NCI-H2171 treated with DMSO at 0.1 percent for 48 hours (cell line): ENCODE measurements at regions not wholly inside any gene's neighbourhood (a gene's known extent, or its start where the extent isn't known, plus 50 kb on each side); places are given as distances from the start of the nearest gene placed in this dataset.
"Not testable (repeated sequence)": the region's sequence is repeated elsewhere in the genome, so short reads cannot be mapped to it uniquely, and the experiment has no call there.

ENCODE experiments used
- DNase-seq: peaks from one replicate; lab custom pipeline; 2025; lab: John Stamatoyannopoulos, UW

DNA sequence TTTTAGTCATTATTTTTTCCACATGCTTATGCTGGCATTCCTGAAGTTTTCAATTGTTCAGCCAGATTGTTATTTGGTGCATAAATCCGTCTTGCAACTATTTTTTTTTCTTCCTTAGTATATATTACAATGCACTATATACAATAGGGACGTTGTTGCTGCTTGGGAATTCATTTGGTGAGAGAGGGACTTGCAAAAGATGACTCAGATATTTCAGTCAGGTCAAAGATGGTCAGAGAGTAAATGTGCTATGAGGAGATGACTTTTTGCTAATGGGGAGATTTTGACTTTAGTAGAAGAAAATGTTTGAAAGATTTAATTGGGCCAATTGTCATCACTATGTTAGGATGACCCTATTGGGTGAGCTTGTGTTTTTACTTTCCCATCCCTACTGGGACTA lies 348.4 kb upstream of the MTPN start:
- no peak for DNase-seq

DNA sequence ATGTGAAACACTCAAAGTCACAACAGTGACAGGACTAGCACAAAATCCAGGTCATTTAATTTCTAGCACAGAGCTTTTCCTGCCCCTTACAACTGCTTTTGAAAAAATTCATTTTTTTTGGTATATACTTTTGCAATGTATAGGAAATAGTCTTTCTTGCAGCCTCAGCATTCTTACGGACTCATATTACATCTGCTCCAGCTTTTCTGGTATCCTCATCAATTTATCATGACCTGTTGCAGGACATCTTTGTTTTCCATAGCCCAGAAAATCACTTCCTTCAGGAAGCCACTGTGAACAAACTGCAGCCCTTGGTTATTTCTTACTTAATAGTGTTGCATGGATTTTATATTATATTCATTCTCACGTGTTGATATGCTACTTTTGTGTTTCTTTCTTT lies 347.9 kb upstream of the MTPN start:
- no peak for DNase-seq

DNA sequence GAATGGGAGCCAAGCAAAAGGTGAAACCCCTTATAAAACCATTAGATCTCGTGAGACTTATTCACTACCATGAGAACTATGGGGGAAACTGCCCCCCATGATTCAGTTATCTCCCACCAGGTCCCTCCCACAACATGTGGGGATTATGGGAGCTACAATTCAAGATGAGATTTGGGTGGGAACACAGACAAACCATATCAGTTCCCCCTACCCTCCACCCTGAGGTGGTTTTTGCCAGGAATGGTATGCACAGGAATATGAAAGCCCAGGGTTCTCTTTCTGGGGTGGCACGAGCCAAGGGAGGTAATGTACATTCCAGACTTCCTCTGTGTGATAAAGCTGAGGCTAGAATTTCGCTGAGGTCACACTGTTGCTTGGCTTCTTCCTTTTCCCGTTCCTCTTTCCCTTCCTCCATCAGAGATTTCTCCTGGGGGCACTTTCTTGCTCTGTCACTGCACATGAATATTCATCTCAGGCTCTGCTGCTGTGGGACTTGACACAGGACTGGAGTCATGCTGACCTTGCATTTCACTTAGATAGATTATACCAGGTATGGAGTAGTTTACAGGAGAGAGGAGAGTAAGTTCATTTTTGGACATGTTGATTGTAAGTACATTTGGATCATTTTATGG lies 347.0 kb upstream of the MTPN start:
- DNase-seq = no peak

DNA sequence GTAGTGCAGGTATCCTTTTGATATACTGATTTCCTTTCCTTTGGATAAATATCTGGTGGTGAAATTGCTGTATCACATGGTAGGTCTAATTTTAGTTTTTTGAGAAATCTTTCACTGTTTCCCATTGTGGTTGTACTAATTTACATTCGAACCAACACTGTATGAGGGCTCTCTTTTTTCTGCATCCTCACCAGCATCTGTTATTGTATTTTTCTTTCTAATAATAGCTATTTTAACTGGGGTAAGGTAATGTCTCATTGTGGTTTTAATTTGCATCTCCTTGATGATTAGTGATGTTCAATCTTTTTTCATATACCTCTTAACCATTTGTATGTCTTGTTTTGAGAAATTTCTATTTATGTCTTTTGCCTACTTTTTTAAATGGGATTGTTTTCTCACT lies 335.4 kb upstream of the MTPN start:
- DNase-seq = no peak

DNA sequence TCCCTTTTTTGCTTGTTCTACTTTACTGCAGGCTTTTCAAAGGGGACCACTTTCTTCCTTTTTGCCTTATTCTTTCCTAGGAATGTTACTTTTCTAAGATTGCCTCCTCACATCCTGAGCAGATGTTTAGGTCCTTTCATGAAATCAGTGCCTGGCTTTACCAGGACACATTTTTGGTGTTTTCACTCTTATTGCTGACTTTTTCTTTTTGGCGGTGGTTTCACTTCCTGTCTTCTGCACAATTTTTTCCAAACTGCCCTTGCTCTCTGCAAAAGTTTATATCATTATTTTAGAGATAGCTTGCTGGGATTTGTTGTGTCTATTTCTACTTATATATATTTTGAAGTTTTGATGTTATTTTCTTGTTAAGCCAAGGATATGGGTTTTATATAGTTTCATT lies 332.2 kb upstream of the MTPN start:
- DNase-seq = no peak

DNA sequence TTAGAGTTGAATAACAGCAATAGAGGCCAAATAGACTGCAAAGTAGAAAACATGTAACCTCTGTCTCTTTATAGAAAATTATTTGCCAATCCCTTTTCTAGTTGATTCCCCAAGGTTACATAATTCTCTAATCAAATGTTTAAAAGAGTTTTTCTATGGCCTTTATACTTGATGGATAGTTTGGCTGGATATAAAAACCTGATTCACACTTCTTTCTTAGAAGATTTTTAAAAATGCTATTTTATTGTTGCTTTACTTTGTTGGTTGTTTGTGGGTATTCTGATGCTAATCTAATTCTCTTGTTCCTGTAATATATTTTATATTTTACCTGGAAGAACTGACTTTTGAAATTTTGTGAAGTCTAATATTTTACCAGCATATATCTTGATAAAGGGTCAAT lies 331.1 kb upstream of the MTPN start:
- no peak for DNase-seq

DNA sequence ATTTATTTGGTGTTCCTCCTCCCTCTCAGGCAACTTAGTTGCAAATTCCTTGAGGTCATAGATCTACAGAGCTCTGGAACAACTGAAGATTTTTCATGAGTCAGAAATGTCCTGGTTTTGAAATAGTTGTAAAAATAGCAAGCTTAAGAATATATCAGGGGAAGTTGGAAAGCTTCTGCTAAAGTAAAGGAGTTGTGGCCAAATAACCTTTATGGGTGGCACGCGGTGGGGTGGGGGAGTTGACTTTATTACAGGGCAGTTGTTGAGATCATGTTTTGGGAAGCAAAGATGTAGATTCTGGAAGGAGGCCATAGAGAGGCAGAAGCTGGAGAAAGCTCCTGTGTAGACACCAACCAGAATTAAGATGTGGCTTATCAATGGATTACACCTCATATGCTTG lies 326.0 kb upstream of the MTPN start:
- DNase-seq = no peak

DNA sequence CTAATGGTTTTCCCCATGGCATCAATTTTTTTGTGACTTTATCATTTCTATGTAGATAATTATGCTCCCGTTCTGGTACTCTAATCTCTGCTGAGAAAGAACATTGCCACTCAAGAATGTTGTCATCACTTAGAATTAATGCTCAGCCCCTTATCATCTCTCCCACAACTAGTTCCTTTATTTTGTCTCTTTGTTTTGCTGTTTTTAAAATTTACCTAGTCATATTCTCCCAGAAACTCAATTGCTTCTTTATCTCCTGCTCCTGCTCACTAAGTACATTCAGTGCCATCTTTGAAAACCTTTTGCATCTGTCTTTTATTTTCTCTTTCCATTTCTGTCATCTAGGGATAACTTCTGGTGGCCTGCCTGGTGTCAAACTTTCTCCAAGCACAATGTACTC lies 324.9 kb upstream of the MTPN start:
- no peak for DNase-seq

DNA sequence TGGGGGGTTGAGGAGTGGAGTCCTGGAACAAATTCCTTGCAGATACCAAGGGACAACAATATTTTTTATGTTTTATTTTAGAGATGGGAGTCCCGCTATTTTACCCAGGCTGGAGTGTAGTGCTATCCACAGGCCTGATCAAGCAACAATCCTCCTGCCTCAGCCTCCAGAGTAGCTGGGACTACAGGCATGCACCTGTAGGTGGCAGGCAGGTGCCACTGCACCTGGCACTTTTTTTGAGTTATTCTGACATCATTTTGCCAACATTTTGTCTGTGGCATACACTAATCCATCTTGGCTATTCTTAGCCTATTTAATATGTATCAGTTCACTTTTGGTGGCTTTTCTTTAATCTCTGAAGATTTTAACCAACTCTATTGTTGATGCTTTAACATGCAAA lies 317.8 kb upstream of the MTPN start:
- DNase-seq = no peak

DNA sequence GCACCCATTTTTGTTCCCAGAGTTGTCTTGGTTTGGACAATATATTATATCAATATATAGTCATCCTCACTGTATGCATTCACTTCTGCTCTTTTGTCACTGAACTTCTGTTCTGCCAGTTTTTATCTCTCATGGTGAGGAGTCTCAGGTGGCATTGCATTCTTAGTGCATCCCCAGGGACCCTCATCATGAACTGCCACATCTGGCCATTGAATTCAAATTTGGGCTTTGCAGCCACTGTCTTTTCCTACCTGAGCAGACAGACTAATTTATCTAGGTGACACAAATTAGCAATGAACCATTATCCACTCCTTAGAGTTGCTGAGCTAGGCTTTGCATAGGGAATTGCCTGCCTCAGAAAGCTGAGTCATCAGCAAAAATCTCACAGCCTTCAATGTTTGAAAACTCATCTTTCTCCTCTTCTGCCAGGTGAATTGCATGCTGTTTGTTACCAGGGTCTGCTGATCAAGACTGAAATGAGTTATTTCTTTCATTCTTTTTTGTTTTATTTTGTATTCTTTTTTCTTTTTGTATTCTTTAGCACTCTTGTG lies 316.8 kb upstream of the MTPN start:
- DNase-seq = no peak

DNA sequence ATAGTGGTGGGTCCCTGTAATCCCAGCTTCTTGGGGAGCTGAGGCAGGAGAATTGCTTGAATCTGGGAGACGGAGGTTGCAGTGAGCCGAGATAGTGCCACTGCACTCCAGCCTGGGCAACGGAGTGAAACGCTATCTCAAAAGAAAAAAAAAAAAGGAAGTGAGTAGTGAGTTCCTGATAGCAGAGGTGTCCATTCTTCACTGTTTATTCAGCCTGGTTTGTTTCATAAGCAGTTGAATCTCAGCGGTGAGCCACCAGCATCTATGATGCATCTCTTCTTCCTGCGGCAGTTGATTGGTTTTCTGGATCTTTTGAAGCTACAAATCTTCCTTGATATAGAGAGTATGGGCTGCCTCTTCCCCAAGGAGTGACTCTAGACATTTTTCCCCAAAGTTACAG lies 316.1 kb upstream of the MTPN start:
- DNase-seq = no peak

DNA sequence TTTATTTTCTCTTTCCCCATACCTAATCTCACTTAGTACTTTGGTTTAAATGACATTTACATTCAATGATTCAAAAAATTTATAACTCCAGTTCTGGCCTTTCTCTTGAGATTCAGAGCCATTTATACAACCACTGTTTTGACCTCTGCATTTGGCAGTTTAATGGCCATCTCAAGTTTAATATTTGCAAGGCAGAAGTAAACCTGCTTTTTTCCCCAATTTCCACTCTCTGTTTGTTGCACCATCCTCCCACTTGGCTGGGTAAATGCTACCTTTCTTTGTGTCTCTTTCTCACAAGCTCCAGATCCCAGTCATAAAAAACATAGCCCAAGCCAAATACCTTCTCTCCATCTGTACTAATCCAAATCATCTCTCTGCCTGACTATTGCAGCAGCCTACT lies 315.2 kb upstream of the MTPN start:
- DNase-seq = no peak

DNA sequence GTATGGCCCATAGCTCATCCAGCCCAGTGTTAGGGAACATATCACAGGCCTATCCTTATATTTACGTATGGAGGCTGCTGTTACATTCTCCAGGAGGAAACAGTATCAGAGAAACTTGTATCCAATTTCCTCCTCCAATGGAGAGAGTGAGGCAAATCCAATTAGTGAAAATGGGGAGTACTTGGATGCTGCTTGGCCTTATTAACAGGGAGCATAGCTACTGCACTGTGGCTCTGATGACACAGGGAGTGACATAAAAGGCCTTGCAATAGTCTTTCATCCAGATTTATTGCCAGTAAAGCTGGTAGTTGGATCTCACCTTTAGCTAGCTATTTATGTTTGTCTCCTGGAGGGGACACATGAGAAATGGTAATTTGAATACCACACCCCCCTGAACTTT lies 313.2 kb upstream of the MTPN start:
- no peak for DNase-seq

DNA sequence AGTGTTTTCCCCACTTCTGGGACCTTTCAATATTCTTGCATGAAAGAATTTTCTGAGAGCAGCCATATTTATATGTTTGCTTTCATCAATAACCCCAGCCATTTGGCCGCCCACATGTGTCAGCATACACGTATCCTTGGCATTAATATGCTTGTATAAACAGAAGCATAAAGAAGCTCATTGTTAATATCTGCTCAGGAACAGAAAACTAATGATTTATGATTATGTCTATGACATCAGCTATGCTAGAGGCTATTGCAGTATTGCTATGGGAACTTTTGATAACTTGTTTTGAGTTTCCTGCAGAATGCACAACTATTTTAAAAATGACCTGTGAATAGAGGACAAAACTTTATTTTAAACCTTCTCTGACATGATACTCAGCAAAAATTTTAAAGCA lies 300.9 kb upstream of the MTPN start:
- DNase-seq = no peak

DNA sequence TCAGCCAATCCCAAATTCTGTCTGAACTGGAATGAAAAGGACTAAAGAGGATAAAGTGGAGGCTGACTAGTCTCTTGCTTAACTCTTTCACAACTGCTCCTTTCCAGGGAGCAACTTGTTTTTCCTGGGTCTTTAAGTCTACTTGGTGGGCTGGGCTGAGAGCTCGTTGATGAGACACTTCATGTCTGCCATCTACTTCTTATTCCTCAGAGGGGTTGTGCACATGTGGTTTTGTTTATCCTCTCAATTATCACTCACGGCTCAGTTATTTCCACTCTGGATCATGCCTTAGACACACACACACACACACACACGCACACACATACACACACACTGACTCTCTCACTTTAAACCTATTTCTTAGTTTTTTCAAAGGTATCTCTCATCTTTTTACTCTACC lies 298.6 kb upstream of the MTPN start:
- DNase-seq = no peak

DNA sequence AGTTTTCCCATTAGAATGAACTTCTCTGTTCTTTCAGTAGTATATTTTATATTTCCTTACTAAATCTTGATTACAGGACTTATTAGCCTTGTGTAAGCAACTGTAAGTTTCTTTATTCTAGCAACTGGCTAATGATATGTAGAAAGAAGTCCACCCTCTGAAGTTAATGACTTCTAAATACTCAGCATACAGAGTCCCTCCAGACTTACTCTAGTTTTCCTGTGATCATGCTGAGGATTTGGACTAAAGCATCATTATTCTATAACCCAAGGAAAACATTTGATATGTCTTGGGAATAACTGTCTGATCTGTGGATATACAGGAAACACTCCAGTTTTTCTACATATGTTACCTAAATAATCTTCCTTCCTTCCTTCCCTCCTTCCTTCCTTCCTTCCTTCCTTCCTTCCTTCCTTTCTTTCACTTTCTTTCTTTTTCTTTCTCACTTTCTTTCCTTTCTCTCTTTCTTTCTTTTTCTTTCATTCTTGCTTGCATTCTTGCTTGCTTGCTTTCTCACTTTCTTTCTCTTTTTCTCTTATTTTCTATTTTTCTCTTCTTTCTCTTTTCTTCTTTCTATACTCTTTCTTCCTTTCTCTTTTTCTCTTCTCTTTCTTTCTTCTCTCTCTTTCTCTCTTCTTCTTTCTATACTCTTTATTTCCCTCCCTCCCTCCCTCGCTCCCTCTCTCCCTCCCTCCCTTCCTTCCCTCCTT lies 297.6 kb upstream of the MTPN start:
- DNase-seq = no peak

DNA sequence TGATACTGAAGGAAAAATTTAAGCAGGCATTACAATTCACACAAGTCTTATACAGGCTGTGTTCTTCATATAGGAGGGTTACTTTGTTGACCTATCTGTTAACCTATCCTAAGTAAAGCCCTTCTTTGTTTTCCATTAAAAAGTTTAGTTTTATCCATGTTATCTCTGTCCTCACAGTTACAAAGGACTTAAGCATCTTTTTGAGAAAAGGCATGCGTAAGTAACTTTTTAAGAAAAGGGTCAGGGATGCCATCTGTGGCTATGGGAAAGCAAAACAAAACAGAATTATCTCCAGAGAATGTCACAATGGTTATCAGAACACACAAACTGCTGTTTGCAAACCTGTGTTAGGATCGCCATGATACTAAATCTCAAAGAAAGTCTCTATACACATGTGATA lies 295.8 kb upstream of the MTPN start:
- DNase-seq = no peak

DNA sequence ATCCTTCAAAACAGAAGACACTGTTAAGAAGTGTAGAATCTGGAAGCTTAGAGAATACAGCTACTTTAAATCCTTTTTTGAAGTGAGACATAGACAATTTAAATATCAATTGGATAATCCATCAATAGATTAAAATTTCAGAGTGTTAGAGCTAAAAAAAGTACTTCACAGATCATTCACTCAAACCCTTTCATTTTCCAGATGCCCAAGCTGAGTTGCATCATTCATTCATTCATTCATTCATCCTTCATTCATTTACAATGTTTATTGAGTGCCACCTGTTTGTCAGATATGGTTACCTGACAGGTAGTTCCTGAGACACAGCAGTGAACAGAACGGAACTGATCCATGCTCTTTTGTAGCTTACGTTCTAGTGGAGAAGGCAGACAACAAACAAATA lies 290.7 kb upstream of the MTPN start:
- no peak for DNase-seq

DNA sequence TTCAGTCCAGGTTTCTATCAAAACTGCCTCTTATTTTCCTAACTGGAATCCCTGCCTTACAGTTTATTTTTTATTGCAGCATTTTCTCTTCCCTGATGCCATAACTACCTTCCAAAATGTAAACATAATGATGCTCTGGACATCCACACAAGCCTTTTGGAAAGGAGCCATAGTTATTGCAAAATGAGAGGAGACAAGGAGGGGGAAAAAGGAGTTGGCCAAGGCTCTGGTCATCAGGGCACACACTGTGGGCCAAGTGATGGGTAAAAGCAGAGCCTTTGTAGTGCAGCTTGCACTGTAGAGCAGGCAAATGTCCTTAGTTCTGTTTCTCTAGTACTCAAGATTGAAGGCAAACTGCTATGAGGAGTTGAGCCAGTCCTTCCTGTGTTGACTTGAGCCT lies 289.3 kb upstream of the MTPN start:
- no peak for DNase-seq

DNA sequence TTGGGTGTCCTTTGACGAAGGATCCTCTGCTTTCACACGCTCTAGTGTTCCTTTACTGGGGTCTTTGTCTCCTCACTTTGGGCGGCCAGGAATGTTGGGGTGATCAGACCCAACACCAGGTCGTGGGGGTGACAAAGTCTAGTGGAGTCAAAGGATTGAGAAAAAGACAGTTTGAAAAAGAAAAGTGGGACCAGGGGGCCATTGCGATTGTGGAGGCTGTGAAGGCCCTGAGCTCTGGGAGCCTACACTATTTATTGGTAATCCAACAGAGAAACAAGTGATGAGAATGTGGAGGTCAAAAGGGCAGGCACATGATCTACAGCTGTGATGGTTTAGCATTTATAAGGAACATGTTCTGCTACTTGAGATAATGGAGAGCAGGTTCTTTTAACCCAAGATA lies 287.1 kb upstream of the MTPN start:
- not testable (repeated sequence) for DNase-seq

DNA sequence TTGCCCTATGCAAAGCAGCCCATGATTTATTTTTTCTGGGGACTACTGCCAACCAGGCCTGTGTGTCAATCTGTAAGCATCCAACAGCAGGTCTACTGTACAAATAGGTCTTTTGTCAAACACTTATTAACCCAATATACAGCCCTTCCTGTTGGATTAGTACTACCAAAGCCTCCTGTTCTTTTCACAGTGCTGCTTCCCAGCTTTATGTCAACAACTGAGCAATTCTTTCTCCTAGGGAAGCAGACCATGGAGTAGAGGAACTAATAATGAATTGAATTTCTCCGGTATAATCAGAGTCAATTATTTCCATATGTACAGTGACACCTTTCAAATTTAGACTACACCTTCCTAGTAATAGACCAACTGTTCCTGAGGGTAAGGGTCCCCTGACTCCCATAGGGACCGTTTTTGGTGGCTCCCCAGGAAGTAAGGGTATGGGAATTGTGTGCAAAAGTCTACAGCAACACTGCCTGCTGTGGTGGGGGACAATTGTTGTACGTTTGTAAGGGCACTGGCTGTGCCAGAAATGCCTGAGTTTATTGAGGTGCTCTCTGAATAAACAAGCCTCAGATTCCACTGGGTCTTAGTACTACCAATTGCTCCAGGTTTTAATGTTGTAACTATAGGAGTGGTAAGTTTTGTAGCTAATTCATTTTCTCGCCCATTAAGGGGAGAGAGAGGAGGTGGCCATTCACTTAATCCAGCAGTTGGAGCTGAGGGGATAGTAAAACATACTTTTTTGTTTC lies 286.1 kb upstream of the MTPN start:
- not testable (repeated sequence) for DNase-seq

DNA sequence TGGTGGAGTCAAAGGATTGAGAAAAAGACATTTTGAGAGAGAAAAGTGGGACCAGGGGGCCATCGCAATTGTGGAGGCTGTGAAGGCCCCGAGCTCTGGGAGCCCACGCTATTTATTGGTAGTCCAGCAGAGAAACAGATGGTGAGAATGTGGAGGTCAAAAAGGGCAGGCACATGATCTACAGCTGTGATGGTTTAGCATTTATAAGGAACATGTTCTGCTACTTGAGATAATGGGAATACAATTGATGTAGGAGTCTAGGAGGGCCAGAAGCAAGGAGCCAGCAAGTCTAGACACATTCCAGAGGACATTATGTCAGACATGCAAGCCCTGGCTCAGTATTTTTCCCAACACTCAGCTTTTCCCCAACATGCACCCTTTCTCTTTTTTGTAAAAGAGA lies 283.4 kb upstream of the MTPN start:
- DNase-seq = not testable (repeated sequence)

DNA sequence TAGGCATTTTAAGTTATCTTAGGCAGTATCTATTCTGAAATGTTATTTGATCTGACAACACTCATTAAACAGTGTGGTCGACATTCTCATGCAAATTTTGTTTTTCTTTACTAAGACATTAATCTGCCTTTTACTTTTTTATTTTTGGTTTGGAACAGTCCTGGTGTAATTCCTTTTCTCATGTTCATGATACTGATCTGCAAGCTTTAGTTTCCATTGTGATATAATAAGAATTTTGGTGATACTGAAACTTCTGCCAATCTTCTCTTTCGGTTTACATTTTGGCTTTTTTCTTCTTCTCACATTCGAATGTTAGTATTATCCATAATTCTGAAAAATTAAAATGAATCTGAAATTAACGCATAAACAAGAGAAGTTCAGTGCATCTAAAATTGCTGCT lies 281.9 kb upstream of the MTPN start:
- DNase-seq = no peak
